ENCODE measurements at regions not wholly inside any gene's neighbourhood (a gene's known extent, or its start where the extent isn't known, plus 50 kb on each side); places are given as distances from the start of the nearest gene placed in this dataset.
A peak's percentile ranks its signal among the peaks of the same experiment; 100 is the strongest.
"Not testable (repeated sequence)": the region's sequence is repeated elsewhere in the genome, so short reads cannot be mapped to it uniquely, and the experiment has no call there.

GRCh38 chr21:5065240-5066211 is 5455.9 kb upstream of the TPTE start:
- peak; percentile 64 for DNase-seq (ENCODE audit: low read depth)

- DNase-seq (ENCODE audit: low read depth), result not testable (repeated sequence)
These were observed 5454.6 kb upstream of the TPTE start for GRCh38 chr21:5066682-5067251.

GRCh38 chr21:5067326-5068048 is 5453.9 kb upstream of the TPTE start:
- not testable (repeated sequence) for DNase-seq (ENCODE audit: low read depth)

- DNase-seq (ENCODE audit: low read depth), result not testable (repeated sequence)
These were observed 5452.7 kb upstream of the TPTE start for GRCh38 chr21:5068649-5069048.

- DNase-seq (ENCODE audit: low read depth), result not testable (repeated sequence)
These were observed 5450.2 kb upstream of the TPTE start for GRCh38 chr21:5071180-5071579.

- not testable (repeated sequence) for DNase-seq (ENCODE audit: low read depth)
These were observed 5444.5 kb upstream of the TPTE start for GRCh38 chr21:5076854-5077253.

- not testable (repeated sequence) for DNase-seq (ENCODE audit: low read depth)
These were observed 5442.0 kb upstream of the TPTE start for GRCh38 chr21:5079361-5079760.

- not testable (repeated sequence) for DNase-seq (ENCODE audit: low read depth)
These were observed 5441.4 kb upstream of the TPTE start for GRCh38 chr21:5080015-5080414.

GRCh38 chr21:5084246-5084645 is 5437.1 kb upstream of the TPTE start:
- DNase-seq (ENCODE audit: low read depth), result not testable (repeated sequence)

- not testable (repeated sequence) for DNase-seq (ENCODE audit: low read depth)
These were observed 5435.9 kb upstream of the TPTE start for GRCh38 chr21:5085456-5085855.

GRCh38 chr21:5086416-5086815 is 5435.0 kb upstream of the TPTE start:
- not testable (repeated sequence) for DNase-seq (ENCODE audit: low read depth)

- not testable (repeated sequence) for DNase-seq (ENCODE audit: low read depth)
These were observed 5432.6 kb upstream of the TPTE start for GRCh38 chr21:5088820-5089219.

- DNase-seq (ENCODE audit: low read depth), result not testable (repeated sequence)
These were observed 5431.8 kb upstream of the TPTE start for GRCh38 chr21:5089399-5090089.

- not testable (repeated sequence) for DNase-seq (ENCODE audit: low read depth)
These were observed 5431.0 kb upstream of the TPTE start for GRCh38 chr21:5090132-5091079.

GRCh38 chr21:5091274-5091673 is 5430.1 kb upstream of the TPTE start:
- DNase-seq (ENCODE audit: low read depth), result not testable (repeated sequence)

- not testable (repeated sequence) for DNase-seq (ENCODE audit: low read depth)
These were observed 5425.8 kb upstream of the TPTE start for GRCh38 chr21:5095628-5096027.

- DNase-seq (ENCODE audit: low read depth), result not testable (repeated sequence)
These were observed 5423.2 kb upstream of the TPTE start for GRCh38 chr21:5098010-5098743.

- not testable (repeated sequence) for DNase-seq (ENCODE audit: low read depth)
These were observed 5420.7 kb upstream of the TPTE start for GRCh38 chr21:5100604-5101174.

GRCh38 chr21:5101749-5102148 is 5419.6 kb upstream of the TPTE start:
- peak; percentile 67 for DNase-seq (ENCODE audit: low read depth)
